Gastroesophageal sphincter (tissue), 3 donors: ENCODE measurements at regions not wholly inside any gene's neighbourhood (a gene's known extent, or its start where the extent isn't known, plus 50 kb on each side); places are given as distances from the start of the nearest gene placed in this dataset.

ENCODE experiments used
- CTCF ChIP-seq, 4 experiments: fragments of 200-600 bp in 2 of 4; fragments of 450-650 bp in 2 of 4; sonication (generic) in 1 of 4; IDR thresholded peaks; one replicate each; pipeline ENCODE4 v1.5.1; 2017 to 2019; ENCODE audit warnings: antibody characterized with exemption in 4 of 4, mild to moderate bottlenecking in 2 of 4, moderate library complexity in 2 of 4
- POLR2A ChIP-seq, 2 donors: fragments of 450-650 bp; IDR thresholded peaks; one replicate each; pipeline ENCODE4 v1.6.1; 2017; ENCODE audit warnings: antibody characterized with exemption in 2 of 2, mild to moderate bottlenecking in 2 of 2, moderate library complexity in 1 of 2
- POLR2AphosphoS5 ChIP-seq: sonication (generic); formaldehyde crosslinking; IDR thresholded peaks from one replicate; pipeline ENCODE4 v1.6.1; 2017; ENCODE audit warnings: antibody characterized with exemption

GRCh38 chr2:240295256-240296103, 140.0 kb upstream of the GPC1 start:
- TF ChIP-seq POLR2A (IDR thresholded peaks at IDR 0.05) (no peak), CTCF (IDR thresholded peaks at IDR 0.05) (no peak), POLR2AphosphoS5 (no peak)
